ENCODE measurements at regions not wholly inside any gene's neighbourhood (a gene's known extent, or its start where the extent isn't known, plus 50 kb on each side); places are given as distances from the start of the nearest gene placed in this dataset.

DNA sequence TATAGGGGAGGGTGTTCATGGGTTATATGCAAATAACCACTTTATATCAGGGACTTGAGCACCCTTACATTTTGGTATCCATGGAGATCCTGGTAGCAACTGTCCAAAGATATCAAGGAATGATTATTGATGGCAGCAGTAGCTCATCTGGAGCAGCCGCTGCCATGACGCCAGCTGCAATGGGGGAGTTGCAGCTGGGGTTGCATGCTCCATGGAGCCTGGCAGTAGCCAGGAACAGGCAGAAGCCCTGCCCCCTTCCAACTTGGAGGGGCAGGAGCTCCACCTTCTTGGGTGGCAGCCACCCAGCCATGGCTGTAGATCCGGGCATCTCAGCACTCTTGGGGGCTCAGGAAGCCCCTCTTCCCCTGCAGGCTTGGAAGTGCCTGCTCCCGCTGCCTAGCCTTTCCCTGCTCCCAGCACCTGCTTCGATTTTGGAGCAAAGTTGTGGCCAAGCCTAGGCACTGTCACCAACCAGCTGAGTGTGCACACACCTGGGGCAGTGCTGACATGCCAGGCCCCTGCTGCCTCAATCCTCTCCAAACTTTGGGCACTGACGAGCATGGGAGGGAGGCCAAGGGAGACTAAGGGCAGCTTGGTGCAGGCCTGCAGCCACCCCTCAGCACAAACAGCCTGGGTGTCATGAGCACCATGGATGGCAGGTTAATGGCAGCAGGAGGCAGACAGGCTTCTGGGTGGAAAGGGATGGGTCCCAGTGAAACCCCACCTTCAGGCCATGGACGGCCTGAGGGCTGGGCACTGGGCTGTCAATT lies 235.6 kb upstream of the CSNK1A1L start:
- TF ChIP-seq ZNF501 (tag by site-specific recombination; IDR thresholded peaks at IDR 0.05) (no peak), ZNF654 (tag by site-specific recombination; IDR thresholded peaks at IDR 0.05; ENCODE audit: low read depth) (no peak)

DNA sequence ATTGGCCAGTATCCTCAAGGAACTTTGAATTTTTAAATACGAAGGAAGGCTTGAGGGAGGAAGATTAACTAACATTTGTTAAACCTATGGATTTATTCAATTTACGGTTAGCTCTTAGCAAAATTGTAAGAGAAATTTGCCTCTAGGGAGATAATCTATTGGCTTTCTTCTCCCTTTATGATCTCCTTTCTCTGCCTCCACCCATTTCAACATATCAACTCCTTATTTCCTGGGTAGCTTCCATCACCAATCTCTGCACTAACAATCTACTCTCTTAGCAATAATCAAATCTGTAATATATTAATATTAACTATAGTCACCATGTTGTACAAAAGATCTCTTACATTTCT lies 233.9 kb upstream of the CSNK1A1L start:
- H3K4me1 ChIP-seq (ENCODE audit: control insufficient read depth, insufficient read depth, low read length) = no peaks in the 10 kb centered on the region
- CTCF ChIA-PET = no interaction called here
- H3K27ac ChIP-seq (ENCODE audit: extremely low read depth, low read depth, low read length) = no peak overlapping the region
- POLR2A ChIA-PET = no interaction called here
- no peaks in the 10 kb centered on the region for H3K36me3 ChIP-seq (ENCODE audit: control insufficient read depth in 2 of 2, insufficient read depth in 1 of 2, low read length in 2 of 2)
- H3K9me3 ChIP-seq (ENCODE audit: control insufficient read depth, insufficient read depth, low read depth, low read length) = no peaks in the 10 kb centered on the region
- no peak overlapping the region for H3K4me3 ChIP-seq (ENCODE audit: low read depth, low read length)
- TF ChIP-seq ZNF214 (tag by site-specific recombination; IDR thresholded peaks at IDR 0.05; ENCODE audit: borderline replicate concordance) (no peak), ZNF596 (tag by site-specific recombination; IDR thresholded peaks at IDR 0.05) (no peak), ZNF658 (tag by site-specific recombination; IDR thresholded peaks at IDR 0.05) (no peak), ZNF610 (tag by site-specific recombination; IDR thresholded peaks at IDR 0.05; ENCODE audit: borderline replicate concordance) (no peak), ZNF341 (tag by site-specific recombination; IDR thresholded peaks at IDR 0.05; ENCODE audit: low read depth) (no peak), YY1 (tag by site-specific recombination; IDR thresholded peaks at IDR 0.05) (no peak), ZNF350 (tag by site-specific recombination; IDR thresholded peaks at IDR 0.05) (no peak), HOXD13 (CRISPR knock-in tag; IDR thresholded peaks at IDR 0.05; ENCODE audit: borderline replicate concordance) (no peak), ZNF548 (tag by site-specific recombination; IDR thresholded peaks at IDR 0.05) (no peak), ZNF10 (tag by site-specific recombination; IDR thresholded peaks at IDR 0.05) (no peak)
- TF ChIP-seq, protein P1, sequence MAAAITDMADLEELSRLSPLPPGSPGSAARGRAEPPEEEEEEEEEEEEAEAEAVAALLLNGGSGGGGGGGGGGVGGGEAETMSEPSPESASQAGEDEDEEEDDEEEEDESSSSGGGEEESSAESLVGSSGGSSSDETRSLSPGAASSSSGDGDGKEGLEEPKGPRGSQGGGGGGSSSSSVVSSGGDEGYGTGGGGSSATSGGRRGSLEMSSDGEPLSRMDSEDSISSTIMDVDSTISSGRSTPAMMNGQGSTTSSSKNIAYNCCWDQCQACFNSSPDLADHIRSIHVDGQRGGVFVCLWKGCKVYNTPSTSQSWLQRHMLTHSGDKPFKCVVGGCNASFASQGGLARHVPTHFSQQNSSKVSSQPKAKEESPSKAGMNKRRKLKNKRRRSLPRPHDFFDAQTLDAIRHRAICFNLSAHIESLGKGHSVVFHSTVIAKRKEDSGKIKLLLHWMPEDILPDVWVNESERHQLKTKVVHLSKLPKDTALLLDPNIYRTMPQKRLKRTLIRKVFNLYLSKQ (tag by site-specific recombination; IDR thresholded peaks at IDR 0.05; ENCODE audit: borderline replicate concordance) = no peak
- TF ChIP-seq, protein P2, sequence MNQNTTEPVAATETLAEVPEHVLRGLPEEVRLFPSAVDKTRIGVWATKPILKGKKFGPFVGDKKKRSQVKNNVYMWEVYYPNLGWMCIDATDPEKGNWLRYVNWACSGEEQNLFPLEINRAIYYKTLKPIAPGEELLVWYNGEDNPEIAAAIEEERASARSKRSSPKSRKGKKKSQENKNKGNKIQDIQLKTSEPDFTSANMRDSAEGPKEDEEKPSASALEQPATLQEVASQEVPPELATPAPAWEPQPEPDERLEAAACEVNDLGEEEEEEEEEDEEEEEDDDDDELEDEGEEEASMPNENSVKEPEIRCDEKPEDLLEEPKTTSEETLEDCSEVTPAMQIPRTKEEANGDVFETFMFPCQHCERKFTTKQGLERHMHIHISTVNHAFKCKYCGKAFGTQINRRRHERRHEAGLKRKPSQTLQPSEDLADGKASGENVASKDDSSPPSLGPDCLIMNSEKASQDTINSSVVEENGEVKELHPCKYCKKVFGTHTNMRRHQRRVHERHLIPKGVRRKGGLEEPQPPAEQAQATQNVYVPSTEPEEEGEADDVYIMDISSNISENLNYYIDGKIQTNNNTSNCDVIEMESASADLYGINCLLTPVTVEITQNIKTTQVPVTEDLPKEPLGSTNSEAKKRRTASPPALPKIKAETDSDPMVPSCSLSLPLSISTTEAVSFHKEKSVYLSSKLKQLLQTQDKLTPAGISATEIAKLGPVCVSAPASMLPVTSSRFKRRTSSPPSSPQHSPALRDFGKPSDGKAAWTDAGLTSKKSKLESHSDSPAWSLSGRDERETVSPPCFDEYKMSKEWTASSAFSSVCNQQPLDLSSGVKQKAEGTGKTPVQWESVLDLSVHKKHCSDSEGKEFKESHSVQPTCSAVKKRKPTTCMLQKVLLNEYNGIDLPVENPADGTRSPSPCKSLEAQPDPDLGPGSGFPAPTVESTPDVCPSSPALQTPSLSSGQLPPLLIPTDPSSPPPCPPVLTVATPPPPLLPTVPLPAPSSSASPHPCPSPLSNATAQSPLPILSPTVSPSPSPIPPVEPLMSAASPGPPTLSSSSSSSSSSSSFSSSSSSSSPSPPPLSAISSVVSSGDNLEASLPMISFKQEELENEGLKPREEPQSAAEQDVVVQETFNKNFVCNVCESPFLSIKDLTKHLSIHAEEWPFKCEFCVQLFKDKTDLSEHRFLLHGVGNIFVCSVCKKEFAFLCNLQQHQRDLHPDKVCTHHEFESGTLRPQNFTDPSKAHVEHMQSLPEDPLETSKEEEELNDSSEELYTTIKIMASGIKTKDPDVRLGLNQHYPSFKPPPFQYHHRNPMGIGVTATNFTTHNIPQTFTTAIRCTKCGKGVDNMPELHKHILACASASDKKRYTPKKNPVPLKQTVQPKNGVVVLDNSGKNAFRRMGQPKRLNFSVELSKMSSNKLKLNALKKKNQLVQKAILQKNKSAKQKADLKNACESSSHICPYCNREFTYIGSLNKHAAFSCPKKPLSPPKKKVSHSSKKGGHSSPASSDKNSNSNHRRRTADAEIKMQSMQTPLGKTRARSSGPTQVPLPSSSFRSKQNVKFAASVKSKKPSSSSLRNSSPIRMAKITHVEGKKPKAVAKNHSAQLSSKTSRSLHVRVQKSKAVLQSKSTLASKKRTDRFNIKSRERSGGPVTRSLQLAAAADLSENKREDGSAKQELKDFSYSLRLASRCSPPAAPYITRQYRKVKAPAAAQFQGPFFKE (tag by site-specific recombination; IDR thresholded peaks at IDR 0.05; ENCODE audit: borderline replicate concordance) = no peak
- TF ChIP-seq, protein P3, sequence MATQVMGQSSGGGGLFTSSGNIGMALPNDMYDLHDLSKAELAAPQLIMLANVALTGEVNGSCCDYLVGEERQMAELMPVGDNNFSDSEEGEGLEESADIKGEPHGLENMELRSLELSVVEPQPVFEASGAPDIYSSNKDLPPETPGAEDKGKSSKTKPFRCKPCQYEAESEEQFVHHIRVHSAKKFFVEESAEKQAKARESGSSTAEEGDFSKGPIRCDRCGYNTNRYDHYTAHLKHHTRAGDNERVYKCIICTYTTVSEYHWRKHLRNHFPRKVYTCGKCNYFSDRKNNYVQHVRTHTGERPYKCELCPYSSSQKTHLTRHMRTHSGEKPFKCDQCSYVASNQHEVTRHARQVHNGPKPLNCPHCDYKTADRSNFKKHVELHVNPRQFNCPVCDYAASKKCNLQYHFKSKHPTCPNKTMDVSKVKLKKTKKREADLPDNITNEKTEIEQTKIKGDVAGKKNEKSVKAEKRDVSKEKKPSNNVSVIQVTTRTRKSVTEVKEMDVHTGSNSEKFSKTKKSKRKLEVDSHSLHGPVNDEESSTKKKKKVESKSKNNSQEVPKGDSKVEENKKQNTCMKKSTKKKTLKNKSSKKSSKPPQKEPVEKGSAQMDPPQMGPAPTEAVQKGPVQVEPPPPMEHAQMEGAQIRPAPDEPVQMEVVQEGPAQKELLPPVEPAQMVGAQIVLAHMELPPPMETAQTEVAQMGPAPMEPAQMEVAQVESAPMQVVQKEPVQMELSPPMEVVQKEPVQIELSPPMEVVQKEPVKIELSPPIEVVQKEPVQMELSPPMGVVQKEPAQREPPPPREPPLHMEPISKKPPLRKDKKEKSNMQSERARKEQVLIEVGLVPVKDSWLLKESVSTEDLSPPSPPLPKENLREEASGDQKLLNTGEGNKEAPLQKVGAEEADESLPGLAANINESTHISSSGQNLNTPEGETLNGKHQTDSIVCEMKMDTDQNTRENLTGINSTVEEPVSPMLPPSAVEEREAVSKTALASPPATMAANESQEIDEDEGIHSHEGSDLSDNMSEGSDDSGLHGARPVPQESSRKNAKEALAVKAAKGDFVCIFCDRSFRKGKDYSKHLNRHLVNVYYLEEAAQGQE (tag by site-specific recombination; IDR thresholded peaks at IDR 0.05) = no peak

More for the DNA sequence above, 235.6 kb upstream of the CSNK1A1L start:
- Histone ChIP-seq H3K36me3 (ENCODE audit: control insufficient read depth in 2 of 2, insufficient read depth in 1 of 2, low read length in 2 of 2) (no peaks in the 10 kb centered on the region), H3K9me3 (ENCODE audit: control insufficient read depth, insufficient read depth, low read depth, low read length) (no peaks in the 10 kb centered on the region), H3K4me3 (ENCODE audit: low read depth, low read length) (no peak overlapping the region), H3K27ac (ENCODE audit: extremely low read depth, low read depth, low read length) (no peak overlapping the region), H3K4me1 (ENCODE audit: control insufficient read depth, insufficient read depth, low read length) (no peaks in the 10 kb centered on the region)
- ChIA-PET POLR2A (no interaction called here), CTCF (no interaction called here)

Data from HEK293 (cell line).